HG02571 (cell line): ENCODE measurements at regions not wholly inside any gene's neighbourhood (a gene's known extent, or its start where the extent isn't known, plus 50 kb on each side); places are given as distances from the start of the nearest gene placed in this dataset.

ENCODE experiments used
- ATAC-seq: cut with Tn5 transposase; IDR thresholded peaks from one replicate; pipeline ENCODE4 v1.9.1; 2021; ENCODE audit warnings: mild to moderate bottlenecking, moderate library complexity; ENCODE audit not compliant: unreplicated experiment

DNA sequence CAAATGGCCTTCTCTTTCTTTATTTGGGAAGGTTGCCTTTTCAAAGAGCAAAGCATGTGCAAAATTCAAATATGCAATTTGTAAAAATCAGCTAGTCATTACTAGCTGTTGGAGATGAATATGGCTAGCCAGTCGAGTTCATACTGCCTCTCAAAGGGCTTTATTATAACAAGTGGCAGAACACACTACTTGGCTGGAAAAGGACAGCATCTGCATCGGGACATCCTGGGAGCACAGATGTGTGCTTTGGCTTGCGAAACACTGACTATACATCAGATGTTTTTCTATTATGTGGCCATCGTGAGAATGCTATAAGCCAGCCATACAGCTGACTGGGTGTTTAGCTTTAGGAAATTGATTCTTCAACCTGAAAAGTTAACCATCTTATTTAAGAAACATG is 424.2 kb downstream of the KCTD12 start:
- no peak for ATAC-seq

DNA sequence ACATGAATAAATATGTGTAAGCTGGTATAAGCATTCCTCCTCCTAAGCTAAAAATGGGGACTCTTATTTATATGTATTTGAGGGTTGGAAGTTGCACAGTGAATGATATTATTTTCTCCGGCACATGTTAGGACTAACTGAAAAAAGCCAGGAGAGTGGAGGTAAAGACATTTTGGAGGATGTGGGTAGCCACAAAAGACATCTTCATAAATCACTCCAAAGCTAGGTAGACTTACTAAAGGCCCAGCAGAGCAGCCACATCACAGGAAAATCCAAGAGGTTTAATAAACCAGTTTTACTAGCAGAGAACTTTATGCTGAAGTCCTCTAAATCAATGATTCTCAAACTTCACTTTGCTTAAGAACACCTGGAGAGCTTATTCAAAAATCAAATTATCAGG is 424.7 kb downstream of the KCTD12 start:
- ATAC-seq = no peak

DNA sequence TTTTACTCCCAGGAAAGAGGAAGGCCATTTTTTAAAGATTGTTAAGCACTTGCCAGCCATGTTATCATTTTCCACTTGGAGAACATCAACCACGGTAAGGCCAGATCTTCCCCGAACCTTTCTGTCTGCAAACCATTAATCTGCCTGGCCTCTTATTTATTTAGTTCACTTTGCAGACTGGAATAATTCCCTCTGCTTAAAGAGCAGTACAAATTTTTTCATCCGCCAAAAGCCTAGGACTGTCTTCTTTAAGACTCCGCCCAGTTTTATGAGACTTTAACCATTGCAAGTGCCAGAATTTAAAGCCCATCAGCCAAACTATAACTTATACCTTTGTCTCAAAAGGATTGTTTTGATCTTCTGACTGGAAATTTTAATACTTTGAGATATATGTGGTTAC is 426.3 kb downstream of the KCTD12 start:
- ATAC-seq = no peak

DNA sequence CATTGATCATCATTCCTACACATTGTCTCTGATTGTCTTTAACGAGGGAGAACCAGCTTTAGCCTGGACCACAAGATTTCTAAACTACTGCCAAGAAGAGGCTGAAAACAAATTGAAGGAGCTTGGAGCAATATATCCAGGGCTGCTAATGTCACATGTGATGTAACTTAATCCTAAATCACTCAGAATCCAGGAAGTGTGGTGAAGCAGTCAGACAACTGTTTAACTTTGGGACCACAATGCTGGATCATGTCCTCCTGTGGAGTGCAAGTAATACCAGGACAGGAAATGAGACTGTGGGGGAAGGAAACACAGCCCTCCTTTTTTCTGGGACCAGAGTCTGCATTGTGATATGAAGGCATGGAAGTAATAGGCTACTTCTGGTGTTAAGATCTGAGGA is 430.2 kb downstream of the KCTD12 start:
- no peak for ATAC-seq

DNA sequence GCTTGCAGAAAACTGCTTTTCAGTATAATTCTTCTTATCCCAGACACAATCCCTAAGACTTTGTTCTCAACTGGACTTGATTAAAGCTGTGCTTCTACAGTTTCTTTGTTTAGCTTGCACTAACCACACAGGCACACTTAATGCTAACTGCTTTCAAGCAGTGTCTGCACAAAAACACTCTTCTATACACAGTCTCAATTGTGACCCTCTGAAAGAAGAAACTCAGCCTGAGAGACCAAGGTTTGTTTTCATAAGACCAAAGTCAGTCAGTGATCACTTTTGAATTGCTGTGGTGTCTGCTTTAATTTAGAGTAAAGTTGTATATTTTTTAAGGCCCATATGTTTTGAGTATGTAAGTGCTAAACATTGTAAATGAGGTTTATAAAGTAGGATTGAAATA is 431.2 kb downstream of the KCTD12 start:
- ATAC-seq = no peak

DNA sequence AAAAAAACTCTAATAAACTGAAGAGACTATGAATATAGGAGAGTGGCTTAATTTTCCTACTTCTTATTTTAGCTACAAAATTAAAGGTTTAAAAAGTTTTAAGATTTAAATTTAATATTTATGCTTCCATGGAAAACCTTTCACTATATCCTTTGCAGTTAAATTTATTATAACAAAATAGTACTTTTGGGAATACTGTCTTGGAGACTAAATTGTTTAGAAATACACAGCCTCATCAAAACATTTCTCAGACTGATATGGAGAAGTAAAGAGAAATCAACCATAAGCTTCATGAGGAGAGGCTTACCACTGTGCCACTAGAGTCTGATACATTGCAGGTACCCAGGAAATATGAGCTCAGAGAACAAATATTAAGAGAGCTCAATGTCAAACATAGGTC is 436.5 kb downstream of the KCTD12 start:
- no peak for ATAC-seq

DNA sequence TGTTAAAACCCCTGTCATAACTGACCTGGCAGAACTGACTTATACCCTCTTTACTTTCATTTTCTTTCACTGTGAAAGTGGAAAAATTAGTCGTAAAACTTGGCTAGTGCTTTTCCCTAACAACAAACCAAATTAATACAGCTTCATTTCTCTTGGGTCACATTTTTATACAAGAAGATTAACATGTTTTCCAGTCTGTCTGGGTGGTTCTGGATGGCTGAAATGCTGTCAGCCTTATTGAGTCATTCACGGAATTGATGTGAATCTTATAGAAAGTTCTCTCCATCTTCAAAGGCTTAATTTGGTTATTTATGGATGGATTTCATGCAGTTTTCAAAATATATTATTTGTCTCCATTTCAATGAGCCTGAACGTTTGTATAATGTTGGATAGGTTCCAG is 440.0 kb downstream of the KCTD12 start:
- no peak for ATAC-seq

DNA sequence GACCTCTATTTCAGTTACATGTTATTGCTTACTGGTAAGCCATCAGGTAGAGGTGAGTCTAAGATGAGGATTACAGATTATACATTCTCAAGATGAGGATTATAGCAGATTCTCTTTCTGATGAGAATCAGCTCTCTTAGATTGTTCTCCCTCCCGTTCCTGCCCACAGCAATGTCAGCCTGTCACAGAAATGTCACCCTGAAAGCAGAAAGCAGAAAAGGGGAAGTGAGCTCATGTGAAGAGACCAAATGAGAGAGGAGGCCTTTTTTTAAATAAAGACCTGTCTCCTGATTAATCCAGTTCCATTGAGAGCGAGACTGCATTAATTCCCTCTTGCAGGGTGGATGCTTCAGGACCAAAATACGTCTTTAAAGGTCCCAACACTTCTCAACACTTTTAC is 445.6 kb downstream of the KCTD12 start:
- peak; percentile 71 for ATAC-seq

DNA sequence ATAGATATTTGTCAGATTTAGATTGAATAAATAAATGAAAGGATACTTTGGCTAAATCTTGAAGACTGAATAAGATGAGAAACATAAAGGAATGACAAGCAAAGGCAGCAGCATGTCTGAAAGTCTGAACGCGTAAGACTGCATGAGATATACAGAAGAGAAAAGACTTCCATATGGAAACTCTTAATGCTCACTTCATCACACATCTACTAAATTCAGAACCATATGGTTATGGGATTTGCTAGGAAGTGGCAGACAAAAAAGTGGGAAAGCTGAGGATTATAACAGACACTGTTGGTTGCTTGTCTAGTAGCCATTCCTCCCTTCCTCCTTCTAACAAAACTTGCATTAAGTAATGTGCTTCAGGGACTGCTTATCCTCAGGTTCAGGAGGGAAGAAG is 446.7 kb downstream of the KCTD12 start:
- ATAC-seq = no peak

DNA sequence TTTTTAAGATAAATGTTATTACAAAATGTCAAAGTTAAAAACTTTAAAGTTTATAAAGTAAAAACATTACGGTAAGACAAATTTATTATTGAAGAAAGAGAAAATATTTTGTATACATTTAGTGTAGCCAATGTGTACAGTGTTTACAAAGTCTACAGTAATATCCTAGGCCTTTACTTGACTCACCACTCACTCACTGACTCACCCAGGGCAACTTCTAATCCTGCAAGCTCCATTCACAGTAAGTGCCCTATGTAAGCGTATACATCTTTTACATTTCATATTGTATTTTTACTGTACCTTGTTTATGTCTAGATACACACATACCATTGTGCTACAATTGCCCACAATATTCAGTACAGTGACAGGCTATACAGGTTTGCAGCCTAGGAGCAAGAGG is 448.2 kb downstream of the KCTD12 start:
- ATAC-seq = no peak

DNA sequence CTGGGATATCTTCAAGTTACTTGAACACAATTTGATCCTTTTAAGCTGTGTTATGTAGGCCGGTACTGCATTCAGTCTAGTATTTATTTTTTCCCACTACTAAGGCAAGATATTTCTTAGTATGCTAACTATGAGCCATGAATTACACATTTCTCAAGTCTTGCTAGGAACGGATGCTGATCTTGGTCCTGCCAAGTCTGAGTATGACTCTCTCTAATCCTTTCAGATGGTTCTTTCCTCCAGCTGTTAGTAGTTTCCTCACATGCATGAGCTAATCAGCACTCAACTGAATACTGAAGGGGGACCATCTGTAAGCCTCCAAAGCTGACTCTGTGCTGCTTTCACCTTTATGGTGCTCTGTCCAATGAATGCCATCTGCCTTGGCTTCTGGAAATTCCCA is 460.3 kb downstream of the KCTD12 start:
- no peak for ATAC-seq

DNA sequence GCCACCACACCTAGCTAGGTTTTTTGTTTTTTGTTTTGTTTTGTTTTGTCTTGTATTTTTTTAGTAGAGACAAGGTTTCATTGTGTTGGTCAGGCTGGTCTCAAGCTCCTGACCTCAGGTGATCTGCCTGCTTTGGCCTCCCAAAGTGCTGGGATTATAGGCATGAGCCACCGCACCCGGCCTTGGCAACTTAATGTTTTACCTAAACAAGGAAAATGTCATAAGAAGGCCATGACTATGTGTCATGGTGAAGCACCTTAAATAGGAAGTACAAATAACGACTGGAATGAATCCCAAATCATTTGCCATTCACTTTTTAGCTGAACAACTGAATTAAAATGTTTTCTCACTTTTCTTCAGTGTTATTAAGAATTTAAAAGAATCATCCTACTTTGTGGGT is 465.2 kb downstream of the KCTD12 start:
- ATAC-seq = no peak

DNA sequence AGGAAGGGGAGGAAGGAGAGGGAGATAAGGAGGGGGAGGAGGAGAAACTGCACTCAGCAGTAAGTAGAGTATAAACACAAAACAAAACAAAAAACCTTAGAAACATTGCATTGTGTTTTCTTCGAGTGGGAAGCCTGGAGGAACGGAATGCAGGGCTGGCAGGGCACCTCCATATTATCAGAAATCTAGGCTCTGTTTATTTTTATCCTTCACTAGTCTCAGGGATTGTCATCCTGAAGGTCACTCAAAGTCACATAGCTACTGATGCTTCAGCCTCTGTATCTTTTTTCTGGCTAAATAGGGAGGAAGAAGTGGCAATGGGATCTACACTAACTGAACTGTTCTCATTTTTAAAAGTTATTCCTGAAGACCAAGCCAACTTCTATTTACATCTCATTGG is 467.8 kb downstream of the KCTD12 start:
- ATAC-seq = no peak

DNA sequence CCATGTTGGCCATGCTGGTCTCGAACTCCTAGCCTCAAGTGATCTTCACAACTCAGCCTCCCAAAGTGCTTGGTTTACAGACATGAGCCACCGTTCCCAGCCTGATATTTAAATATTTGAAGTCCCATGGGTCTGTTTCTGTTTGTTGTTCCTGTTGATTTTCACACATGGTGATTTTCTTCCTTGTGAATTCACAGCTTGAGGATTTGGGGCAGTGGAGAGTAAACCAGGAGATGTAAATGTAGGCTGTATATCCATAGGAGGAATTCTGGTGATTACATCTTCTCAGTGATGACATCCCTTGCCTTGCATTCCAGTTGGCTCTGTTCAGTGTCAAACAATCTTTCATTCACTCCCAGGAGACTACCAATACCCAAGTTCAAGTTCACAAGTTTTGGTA is 471.9 kb downstream of the KCTD12 start:
- ATAC-seq = no peak

DNA sequence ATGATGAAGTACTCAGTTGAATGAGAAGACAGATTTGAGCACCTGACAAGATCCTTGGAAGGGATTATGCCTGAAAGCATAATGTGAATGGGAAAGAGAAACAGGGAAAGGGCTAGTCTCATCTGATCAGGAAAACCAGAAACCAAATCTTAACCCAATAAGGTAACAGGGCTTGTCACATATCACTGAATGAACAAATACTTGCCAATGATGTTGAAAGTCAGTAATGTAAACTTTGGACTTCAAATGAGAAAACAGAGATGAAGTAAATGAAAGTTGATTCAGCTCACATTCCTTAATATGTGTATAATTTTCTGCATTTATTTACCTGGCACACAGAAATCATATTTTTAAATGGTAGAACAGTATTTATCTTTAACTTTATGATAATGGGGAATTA is 480.0 kb downstream of the KCTD12 start:
- no peak for ATAC-seq

DNA sequence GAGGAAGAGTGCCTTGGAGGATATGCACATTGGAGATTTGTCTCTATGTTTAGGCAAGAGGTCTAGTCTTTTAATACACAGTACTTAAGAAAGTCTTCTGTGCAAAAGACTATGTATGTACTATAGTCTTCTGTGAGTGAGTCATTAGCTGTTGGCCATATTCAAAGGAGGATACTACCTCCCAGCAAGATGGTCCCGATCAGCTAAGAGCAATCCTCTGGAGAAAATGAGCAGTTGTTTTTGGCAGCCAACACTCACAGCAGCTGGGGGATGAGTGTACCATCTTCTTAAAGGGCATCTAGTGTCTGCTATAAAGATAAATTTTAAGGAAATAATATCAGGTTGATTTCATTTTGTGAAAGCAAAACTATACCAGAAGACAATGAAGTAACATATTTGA is 487.8 kb downstream of the KCTD12 start:
- no peak for ATAC-seq

DNA sequence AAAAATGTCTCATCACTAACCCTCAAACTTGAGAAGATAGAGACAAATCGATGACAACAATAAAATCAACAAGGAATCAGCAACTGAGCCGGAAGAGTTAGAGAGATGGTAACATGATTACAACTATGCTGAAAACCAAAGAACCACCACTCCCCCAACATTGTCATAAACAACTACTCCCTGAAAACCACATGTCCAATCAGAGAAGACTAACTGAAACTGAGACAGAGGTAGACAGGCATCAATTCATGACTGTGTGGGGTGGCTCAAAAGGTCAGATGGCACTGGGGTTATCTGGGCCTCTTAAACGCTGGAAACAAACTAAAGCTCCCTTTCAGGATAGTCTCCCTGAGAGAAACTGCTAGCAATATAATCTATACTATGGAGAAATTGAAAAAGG is 488.8 kb downstream of the KCTD12 start:
- ATAC-seq = no peak

DNA sequence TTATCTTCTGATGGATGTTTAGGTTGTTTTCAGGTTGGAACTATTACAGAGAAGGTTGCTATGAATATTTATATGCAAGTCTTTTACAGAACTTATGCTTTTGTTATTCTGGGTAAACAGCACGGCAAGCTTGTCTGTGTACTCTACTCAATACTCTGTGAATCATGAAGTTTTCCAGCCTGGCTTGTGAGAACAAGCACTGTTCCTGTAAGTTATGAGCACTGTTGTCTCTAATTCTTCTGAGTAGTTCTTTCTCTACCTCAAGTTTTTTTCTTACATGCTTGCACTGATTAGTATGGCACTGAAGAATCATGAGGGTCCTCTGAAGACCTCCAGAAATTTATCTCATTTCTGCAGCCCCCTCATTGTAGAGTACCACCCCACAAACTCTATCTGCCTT is 496.9 kb downstream of the KCTD12 start:
- ATAC-seq = no peak

DNA sequence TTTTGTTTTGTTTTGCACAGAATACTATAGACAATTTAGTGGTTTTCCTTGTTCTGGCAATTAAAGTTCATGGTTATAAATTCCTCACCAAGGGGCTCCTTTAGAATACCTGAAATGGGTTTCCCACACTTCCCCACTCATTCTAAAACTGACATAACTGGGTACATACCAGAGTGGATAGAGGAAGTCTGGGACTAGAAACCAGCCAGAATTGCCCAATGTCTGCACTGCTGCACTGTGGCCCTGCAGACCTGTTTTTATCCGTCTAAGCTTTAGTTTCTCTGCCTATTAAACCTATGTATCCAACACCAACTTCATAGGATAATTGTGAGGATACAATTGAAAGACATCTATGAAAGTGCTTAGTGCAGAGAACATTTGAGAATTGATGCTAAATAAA is 498.6 kb downstream of the KCTD12 start:
- ATAC-seq = no peak

DNA sequence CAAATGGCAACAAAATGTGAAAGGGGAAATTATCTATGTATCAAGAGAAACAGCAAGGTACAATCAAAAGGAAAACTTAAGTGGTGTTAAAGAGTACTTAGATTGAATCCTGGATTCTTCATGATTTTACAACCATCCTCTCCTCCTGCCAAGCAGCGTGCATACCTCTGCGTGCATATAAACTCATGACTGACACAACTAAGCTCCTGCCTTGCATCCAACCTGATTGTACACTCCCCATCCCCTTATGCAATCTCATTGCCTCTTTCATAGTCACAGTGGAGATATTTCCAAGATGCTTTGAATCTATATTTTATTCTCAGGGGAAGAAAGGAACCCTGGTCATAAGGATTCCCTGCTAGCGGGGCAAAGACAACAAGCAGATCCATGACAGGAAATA is 499.9 kb downstream of the KCTD12 start:
- no peak for ATAC-seq

DNA sequence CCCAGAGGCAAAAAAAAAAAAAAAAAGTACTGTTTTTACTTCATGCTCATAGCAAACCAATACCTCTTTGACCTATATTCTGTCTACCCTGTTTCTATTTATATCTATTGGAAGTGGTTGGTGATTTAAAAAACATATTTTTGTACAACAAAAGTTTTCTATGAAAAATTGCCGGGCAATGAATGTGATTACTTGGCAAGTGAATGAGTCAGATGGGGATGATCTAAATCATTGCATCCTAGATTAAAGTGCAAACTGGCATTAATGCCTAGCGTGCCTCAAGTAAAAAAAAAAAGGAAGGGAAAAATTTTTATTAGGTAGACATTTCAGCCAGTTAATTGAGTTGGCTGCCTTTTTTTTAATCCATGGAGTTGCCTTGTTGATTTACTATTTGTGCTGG is 500.6 kb downstream of the KCTD12 start:
- ATAC-seq = no peak

DNA sequence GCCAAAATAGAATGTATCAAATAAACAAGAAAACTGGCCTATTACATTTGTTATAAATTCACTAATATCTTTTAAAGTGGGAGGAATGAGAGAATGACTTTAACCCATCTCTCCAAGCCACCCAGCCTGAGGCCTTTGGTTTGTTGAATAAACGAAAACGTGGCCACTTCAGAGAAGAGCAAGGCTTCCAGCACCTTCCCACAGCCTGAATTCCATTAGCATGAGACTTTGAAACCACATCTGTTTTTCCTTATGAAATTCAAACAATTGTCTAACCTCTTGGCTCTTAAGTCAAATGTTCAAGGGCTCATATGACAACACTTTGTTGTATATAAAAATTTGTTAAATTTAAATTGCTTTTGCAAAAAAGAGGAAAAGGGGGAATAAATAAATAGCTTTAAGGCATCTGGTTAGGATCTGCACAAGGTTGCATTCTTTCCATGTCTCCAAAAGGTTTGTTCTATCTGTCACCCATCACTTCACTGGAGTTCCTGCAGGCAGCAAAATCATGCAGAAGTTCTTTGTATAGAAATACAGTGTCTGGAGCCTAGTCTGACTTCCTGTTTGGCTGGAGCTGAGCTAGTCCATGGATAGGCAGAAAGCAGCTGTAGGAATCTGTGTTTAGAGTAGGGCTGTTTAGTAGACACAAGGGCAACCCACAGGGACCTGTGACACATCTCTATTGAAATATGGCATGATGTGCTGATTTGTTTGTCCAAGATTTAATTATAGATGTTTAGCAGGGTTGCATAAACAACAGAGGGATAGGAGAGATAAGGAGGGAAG is 502.3 kb downstream of the KCTD12 start:
- ATAC-seq = no peak

DNA sequence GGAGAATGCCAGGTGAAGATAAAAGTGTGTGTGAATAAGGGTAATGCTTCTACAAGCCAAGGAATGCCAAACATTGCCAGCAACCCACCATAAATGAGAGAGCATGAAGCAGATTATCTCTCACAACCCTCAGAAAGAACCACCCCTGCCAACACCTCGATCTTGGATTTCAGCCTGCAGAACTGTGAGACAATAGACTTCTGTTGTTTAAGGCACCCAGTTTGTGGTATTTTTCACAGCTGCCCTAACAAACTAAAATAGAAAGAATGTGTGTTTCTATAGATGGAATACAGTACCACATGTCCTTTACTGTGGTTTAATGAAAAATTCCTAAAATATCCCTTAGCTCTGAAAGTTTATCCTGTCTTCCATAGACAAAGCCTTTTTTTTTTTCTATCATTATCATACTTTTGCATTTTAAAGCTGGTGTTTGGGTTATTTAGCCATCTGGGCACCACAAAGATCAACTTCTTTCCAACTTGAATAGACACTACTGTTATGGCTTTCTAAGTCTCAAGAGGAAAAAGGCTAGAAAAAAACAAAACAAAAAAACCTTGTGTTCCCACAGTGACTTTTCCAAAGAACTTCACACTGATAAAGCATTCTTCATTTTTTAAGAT is 505.6 kb downstream of the KCTD12 start:
- no peak for ATAC-seq
